SK-N-DZ (cell line): ENCODE measurements at regions not wholly inside any gene's neighbourhood (a gene's known extent, or its start where the extent isn't known, plus 50 kb on each side); places are given as distances from the start of the nearest gene placed in this dataset.
A peak's percentile ranks its signal among the peaks of the same experiment; 100 is the strongest.
"Not testable (repeated sequence)": the region's sequence is repeated elsewhere in the genome, so short reads cannot be mapped to it uniquely, and the experiment has no call there.

Source experiments
- DNase-seq: peaks from one replicate; pipeline ENCODE4 v3.0.0-alpha.2; 2015; ENCODE audit warnings: low spot score

DNA sequence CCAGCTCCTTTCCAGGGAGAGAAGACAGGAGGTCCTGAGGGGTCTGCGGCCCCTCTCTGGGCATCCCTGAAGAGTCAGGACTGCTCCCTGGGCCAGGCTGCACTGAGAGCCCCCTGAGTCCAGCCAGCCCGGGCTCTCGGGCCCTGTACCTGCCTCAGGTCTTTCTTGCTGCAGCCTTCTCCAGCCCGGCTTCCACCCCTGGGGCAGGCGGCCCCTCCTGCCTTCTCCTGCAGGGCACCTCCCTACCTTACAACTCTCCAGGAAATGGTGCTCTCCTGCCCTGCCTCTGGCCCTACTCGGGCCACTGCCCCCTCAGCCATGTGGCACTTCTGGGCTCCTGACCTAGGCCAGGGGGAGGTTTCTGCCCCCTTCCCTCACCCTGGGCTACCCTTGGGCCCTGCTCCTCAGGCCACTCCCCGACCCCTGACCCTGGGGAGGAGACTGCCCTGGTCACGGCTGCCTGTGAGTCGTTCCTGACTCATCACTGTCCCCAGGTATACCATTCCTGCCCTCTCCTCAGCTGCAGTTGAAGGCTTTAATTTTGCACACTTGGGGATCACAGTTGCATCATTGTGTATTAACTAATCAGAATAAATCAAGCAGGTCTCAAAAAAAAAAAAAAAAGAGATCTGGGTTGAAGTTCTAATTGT lies 251.1 kb downstream of the NXPE2 start:
- DNase-seq = no peak

DNA sequence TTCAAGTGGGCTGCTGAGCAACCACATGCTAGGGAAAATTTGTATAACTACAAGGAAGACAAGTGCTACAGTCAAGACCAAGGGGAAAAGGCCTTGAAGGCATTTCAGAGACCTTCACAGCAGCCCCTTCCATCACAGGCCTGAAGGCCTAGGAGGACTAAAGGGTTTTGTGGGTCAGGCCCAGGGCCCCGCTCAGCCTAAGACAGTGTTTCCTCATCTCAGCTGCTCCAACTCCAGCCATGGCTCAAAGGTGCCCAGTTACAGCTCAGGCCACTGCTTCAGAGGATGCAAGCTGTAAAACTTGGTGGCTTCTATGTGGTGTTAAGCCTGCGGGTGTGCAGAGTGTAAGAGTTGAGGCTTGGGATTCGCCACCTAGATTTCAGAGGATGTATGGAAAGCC lies 260.5 kb downstream of the NXPE2 start:
- DNase-seq = no peak

DNA sequence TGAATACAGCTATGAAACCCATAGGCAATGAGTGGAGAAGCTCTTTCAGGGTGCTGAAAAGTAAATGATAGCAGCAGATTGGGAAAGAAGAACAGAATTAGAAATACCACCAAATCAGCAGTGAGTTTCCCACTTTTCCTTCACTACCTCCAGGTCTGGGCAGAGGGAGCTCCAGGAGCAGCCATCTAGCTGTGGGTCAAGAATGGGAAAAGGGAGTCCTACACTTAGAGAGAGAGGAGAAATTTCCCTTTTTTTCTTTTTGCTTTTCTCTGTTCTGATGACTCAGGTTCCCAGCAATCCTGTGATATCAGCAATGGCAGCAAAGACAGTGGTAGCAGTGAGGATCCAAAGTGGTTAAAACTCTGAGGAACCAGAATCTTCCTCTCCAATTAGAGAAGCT lies 263.9 kb downstream of the NXPE2 start:
- DNase-seq = no peak

DNA sequence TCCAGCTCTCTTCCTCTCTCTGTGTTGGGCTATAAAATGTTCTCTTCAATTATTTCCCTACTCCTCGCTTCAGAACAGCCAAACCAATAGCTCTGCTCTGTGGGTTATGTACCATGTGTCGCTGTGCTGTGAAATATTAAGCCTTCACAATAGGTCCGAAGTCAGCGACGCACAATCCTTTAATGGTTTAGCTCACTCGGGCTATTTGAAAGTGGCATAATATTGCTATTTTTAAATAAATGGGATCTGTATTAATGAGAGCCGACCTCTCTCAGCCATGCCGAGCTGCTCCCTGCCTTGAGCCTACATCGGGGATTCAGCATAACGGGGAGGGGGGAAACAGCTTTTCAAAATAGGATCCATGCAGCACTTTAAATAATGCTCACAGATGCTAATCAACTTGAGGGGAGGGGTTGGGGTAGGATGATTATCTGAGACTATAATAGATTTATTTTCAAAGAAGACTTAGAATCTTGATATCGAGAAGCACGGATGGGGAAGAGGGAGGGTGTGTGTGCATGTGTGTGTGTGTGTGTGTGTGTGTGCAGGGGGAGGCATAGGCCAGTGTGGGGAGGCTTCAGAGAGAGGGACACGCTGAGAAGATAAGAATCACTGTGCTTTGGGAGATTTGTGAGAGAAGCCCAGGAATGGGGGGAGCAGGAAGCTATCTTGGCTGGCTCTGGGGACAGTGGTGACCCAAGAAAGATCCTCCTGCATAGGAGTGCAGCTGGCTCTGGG lies 271.5 kb downstream of the NXPE2 start:
- no peak for DNase-seq

DNA sequence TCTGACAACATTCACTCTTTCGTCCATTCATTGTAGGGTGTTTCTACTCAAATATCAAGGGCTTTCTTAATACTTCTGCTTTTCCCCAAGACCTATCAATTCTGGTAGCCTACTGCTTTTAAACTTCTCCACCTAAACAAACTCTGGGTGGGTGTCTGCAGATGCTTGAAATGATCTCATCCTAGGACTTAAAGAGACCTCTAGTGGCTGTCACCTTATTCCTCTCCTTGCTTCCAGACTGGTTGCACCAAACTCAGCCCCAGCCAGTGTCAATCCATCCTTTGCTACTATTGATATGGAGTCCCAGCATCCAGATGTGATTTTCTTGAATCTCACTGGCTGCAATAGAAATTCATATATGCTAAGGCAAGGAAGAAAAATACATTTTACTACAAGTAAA lies 274.7 kb downstream of the NXPE2 start:
- no peak for DNase-seq

DNA sequence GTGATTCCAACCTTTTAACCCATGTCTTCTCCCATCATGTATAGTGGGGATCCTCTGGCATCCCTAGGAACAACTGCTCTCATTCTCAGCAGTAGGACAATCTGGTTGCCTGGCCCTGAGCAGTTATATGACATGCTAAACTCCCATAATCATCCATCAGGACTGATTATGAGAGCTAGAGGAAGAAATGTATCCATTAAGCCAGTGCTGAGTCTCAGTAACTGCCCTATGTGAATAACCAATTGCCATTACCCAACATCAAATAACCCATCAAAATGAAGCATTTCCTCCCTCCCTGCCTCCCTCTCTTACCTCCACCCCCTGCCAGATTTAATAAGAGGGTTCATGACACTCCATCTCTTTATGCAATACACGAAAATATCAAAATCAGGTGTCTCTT lies 277.6 kb downstream of the NXPE2 start:
- DNase-seq = no peak

DNA sequence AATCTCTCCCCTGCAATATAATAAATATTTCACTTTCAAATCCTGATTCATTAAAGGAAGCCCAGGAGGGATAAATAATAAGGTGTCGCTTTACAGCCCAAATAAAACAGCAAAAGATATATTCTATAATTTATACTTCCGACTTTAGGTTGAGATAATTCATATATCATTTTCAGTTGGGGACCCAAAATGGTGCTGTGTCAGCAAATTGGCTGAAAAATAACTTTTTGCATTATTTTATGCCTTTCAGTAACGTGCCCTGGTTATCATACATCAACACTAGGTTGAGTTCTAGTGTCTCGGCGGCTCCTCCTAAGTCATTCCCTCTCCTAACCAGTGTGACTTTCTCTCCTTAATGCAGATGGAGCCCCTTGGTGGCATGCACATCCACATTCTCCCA lies 278.2 kb downstream of the NXPE2 start:
- DNase-seq = no peak

DNA sequence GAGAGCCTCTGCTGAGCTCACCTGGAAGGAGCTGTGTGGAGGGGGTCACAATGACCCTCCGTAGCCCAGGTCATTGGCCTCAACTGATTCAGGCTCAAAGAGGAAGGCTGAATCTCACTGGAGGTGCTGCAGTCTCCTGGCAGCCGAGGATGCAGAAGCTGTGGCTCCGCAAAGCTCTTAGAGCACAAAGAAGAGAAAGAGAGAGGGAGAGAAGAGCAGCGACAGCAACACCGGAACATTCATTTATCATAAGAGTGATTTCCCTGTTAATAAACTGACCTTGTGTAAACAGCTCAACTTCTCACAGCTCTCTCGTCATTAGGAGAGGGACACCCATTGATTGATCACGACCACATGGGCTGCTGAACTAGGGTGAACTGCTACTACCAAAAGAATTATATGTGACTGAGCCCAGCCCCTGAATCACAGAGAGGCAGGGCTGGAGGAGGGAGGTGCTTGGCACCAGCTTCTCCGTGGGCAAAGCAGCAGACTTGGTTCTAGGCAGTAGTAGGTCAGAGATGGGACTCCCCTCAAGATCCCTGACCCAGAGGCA lies 281.7 kb downstream of the NXPE2 start:
- no peak for DNase-seq

DNA sequence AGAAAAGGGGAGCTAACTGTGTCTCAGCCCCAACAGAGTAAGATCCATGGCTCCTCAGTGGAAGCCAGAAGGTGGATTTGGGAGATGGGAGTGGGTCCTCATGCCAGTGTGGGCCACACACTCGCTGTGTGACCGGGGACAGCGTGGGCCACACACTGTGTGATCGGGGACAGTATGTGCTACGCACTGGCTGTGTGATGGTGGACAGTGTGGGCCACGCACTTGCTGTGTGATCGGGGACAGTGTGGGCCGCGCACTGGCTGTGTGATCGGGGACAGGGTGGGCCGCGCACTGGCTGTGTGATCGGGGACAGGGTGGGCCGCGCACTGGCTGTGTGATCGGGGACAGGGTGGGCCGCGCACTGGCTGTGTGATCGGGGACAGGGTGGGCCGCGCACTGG lies 282.5 kb downstream of the NXPE2 start:
- DNase-seq = not testable (repeated sequence)

DNA sequence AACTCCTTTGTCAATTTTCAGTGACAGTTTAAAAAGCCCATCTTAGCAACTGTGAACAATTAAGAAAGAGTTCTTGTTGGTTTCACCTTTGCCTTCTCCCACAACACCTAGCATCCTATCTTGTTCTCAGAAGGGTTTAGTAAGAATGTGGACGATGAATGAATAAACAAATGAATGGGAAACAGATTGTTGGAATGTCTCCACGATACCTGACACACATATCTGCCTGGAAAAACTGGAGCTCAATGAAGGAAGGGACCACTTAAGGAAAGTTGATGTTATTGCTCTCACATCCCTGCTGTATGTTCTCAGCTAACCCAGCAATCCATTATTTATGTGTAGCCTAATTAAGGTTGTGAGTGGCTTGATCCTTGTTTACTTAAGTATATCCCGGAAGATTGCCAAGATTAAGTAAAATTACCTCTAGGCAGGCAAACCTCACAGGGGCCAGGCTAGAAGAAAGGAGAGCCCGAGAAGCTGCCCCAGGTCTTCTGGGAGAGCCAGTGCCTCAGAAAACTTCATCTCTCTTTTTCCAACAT lies 286.4 kb downstream of the NXPE2 start:
- DNase-seq = no peak

DNA sequence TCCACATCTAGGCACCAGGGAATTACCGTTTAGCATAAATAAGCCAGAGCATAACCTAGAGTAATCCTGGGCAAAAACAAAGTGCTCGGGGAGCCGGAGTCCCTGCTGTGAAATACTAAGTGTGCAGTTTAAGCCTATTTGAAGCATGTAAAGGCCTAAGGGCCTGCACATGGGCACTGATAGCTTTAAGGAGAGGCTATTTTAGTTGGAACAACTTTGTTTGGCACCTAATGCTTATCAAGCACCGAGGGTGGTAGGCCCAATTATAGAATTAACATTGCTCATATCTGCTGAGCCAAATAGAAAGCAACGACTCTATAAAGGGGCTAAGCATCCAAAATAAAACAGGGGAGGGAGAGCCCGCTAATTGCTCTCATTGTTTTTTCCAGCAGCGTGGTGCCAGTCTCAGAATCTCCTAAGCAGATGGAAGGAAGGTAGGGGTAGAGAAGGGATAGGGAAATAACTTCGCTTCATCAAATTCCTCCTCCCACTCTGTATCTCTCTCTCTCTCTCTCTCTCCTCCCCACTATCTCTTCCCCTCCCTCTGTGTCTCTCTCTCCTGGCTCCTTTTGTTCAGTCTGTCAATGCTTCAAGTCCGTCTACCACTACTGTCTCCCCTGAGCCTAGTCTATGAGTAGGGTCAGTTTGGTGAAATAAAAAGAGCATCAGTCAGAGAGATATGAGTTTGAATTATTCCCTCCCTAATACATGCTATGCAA lies 292.8 kb downstream of the NXPE2 start:
- DNase-seq = no peak

DNA sequence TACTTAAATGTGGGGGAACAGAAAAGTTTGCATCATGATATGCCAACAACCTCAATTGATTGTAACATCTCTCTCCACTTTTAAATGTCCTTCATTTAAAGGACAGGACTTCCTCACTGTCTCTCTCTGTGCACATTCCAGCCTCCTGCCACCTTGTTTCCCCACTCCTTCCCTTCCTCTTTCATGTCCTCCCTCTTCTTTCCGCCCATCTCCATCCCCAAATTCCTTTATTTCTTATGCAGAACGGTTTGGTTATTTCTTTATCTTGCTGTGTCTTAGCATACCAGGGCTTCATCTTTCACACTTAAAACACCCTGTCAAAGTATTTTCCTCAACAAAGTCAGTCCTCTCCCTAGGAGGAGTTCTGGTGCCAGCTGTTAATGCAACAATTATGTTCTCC lies 293.8 kb downstream of the NXPE2 start:
- no peak for DNase-seq

DNA sequence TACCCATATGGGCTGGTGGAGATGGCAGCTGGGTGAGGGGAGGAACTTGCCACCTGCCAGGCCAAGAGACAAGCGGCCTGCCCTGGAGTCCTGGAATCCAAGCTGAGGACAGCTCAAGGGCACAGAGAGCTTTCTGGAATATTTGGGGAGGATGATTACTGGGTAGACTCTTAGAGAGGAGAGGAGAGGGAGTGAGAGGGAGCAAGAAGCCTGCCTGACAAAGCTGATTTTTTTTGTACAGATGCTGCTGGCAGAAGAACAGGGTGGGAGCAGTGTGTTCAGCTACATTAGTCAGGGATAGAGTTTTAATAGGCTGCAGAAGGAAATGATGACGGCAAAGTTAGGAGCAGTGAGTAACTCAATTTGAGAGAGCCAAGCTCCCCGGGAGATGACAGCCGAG lies 299.3 kb downstream of the NXPE2 start:
- no peak for DNase-seq

DNA sequence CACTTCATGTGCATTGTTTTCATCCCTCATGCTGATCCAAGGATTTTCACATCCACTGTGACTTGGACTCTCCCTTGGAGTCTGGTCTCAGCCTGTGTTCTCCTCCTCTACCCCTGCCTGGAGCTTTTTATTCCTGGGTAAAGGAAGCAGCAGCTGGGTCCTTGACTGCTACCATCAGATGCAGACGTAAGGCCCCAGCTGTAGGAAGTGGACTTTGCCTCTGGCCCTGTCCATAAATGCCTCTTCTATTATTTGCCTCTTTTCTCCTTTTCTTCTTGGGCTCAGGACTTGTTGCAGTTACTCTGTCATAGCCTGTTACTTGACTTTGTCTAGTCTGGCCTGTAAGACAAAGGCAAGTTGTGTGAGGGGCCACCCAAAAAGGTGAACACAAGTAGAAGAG lies 303.8 kb downstream of the NXPE2 start:
- no peak for DNase-seq

DNA sequence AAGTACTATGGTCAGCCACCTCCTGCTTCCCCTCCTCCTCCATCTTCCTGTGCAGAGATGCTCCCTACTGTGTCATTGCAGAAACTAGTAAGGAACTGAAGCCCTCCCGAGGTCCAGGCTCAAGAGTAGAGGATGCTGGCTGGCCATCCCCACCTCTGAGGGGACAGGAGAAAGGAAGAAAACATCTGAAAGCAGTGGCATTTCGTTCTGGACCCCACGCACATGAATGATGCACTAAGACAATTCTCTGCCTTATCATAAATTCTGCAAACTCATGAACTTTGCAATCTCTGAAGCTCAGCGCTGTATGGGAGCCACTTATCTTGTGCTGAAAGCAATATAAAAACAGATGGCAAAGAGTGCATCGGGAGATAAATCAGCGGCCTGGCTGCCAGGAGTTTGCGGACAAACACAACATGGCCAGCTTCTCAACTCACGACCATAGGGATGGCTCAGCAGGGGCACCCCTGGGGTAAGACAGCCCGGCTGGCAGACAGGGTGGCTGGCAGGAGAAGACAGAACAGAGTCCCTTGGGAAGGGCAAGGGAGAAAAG lies 306.4 kb downstream of the NXPE2 start:
- DNase-seq = no peak

DNA sequence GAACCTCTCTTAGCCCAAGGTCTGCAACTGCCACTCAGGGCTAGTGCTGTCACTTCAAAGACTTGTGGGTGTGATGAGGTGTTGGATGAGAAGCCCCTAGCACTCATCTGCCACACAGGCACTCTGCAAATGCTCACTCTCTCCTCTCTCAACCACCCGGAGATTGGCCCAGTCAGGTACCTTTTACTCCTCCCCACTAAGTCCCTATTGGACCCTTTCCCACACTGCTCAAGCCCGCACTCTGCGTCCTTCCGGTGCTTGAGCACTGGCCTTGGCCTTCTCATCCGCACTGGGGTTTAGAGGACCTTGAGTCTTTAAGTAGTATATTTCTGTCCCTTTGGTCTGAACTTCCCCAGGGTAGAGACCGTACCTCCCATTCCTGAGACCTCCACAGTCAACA lies 308.0 kb downstream of the NXPE2 start:
- no peak for DNase-seq

DNA sequence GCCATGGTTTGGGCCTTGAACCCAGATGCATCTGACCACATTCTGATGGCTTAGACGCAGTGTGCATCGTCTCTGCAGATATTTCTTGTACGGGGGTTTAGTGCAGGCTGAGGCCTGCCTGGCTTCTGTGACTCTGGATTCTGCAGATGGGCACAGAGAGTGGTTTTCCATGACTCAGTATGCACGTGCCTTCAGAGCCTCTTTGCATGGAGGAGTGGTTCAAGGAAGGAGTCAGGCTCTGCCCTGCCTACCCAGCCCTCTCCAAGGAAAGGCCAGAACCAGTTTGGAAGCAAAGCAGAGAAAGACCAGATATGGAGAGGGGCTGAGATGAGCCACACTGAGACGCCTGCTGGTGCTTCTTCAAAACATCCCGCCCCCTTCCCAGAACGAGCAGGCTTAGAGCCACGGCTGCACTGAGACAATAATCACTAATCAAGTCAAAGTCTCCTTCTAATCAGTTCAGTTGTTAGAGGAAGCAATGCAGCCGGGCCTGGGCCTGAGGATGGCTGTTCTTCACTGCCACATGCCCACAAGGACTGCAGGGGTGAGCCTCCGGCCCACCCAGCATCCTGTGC lies 308.9 kb downstream of the NXPE2 start:
- DNase-seq = peak; percentile 22

DNA sequence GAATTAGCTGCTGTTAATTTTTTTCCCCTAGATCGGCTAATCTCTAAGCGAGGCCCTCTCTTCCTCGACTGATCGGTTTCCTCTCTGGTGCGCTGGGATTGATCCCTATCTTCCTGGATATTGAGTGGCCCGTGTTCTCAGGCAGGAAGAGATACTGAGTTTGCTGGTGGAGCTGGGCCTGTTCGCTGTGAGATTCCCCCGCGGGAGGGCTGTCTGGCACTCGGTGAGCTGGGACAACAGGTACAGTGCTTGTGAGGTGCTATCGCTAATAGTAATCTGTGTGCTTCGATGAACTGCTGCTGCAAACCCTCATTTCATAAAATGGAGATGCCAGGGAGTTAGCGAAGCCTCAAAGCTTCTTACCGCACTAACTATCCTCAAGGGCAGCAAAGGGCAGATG lies 310.3 kb downstream of the NXPE2 start:
- DNase-seq = no peak

DNA sequence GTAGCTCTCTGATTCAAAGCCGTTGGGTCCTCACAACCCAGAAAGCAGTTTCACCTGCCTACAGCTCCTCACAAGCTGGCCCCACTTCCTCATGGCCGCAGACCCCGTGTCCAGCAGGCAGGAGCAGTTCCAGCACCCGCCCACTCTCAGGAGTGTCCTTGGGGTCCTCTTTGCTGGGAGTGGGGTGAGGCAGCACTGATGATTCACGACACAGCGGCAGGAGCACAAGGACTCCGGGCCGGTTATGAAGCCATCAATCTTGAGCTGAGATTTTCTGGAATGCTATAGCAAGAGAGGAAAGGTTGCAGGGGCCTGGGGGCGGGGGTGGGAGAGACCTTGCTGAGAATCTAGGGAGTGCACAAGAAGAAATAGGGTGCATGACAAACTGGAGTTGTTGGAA lies 311.2 kb downstream of the NXPE2 start:
- DNase-seq = no peak

DNA sequence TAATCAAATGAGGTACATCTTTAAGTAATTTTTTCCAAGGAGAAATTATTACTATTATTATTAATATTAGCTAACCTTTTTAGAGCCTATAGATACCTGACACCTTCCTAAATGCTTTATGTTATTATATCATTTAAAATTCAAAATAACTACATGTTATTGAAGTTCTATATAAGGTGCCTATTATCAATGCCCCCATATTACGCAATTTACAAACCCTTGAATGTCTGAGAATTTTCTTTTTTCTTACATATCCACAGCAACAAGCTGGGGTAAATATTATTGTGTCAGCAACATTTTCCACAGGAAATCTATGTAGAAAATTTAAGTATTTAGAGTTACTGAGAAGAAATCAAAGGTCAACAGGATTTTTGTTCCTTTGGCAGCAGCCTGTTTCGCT lies 327.3 kb downstream of the NXPE2 start:
- no peak for DNase-seq

DNA sequence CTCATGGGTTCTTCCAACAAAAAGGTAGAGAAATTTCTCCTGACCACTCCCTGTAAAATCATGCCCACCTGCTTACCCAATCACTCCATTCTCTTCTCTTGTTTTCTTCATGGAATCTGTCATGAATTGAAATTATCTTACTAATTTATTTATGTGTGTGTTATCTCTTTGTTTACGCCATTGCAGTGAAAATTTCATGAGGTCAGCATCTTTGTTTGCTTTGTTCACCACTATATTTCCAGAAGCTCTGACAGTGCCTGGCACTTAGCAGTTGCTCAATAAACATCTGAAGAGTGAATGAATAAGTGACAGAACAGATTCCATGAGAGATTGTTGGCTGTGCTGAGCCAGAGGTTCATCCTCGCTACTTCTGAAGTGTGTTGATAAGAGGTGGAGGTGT lies 329.5 kb downstream of the NXPE2 start:
- DNase-seq = no peak

DNA sequence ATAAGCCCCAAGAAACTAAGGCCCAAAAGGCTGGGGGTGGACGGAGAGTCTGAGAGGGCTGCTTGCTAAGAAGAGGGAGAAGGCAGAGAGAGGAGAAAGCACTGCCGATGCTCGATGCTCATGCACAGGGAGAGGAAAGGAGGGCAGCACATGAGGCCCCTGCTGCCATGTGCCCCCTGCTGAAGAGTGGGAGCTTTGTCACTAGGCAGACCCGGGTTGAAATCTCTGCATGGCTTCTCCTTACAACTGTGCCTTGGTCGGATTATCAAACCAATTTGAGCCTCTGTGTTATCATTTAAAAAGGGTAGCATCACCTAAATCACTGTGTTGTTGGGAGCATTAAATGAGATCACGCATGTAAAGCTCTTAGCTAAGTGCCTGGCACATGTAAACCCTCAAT lies 330.5 kb downstream of the NXPE2 start:
- DNase-seq = no peak
